COR-L47 (cell line): ENCODE measurements at regions not wholly inside any gene's neighbourhood (a gene's known extent, or its start where the extent isn't known, plus 50 kb on each side); places are given as distances from the start of the nearest gene placed in this dataset.

Experiments used
- DNase-seq: peaks from one replicate; lab custom pipeline; 2025; lab: John Stamatoyannopoulos, UW

GRCh38 chr2:241924069-241924908, 54.8 kb downstream of the RTP5 start:
- no peak for DNase-seq

GRCh38 chr2:241924909-241925250, 55.4 kb downstream of the RTP5 start:
- DNase-seq = no peak

DNA sequence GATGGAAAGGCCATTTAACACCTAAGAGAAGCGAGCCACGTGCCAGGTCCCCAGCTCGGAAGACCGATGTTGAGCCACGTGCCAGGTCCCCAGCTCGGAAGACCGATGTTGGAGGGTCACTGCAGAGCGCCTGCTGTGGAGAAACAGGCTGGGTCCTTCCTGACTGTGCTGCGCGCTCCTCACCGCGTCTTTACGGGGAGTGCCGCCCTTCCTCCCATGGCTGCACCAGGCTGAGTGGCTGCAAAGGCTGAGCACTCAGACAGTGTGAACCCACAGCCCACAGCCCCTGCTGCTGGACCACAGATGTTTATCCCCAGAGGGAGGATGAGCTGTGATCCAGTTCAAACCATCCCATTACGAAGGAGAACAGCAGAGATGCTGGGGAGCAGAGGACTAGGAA, 55.7 kb downstream of the RTP5 start:
- DNase-seq = no peak

DNA sequence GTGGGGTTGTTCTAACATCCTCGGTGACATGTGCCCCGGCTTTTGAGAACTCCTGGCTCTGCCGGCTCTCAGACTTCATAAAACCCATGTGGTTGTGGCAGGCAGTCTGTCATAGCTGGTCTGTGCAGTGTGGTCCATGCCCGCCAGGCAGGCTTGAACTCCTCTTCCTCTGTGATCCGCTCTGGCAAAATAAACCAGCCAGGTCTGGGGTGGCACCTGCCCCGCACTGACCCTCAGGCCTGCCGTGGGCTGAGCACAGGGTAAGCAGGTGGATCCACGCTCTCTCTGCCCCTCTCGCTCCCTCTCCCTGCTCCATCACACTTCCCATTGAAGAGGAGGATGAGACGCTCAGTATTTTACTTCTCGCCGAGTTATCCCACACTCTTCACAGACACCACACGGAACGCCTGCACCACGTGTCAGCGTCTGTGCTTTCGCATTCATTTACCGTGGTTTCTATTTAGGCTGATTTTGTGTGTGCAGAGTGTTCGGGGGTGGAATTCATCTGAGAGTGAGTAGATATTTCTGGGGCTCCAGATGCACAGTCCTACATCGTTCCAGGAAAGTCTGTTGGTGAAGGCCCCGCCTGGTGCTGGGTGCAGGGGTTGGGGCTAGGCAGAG, 56.4 kb downstream of the RTP5 start:
- DNase-seq = no peak

- DNase-seq = no peak
These were observed 57.2 kb downstream of the RTP5 start for GRCh38 chr2:241926541-241927311.

DNA sequence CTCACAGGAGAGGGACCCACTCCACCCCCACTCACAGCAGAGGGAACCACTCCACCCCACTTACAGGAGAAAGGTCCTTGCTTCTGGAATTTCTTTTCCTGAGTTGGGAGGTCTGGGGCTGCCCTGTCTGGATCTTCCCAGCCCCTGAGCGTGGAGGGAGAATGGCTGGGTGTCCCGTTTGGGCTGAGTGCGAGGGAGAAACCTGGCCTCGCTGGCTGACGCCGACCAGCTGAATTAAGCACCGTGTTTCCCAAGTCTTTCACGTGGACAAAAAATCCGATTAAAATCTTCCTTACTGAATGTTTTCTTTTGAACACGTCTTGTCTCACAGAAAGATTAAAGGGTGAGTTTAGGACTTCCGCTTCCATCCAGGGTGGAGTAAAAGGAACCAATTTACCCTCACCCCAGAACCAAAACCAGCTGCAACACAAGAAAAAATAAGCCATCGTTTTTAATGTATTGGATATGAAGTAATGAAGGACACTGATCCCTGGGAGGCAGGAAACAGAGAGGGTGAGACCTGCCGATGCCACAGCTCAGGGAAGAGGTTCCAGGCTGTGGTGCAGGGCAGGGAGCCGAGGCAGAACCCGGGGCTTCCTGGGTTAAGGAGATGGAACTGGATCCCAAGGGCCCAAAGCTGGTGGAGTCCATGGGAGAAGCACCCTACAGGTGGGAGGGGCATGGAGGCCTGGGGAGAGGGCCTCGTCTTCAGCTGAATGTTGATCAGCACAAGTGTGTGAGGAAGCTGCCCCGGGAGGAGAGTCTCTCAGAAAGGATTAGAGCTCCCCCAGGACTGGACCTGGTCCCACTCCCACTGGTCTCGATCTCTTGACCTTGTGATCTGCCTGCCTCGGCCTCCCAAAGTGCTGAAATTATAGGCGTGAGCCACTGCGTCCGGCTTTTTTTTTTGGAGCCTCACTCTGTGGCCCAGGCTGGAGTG, 60.3 kb downstream of the RTP5 start:
- no peak for DNase-seq

- no peak for DNase-seq
These were observed 61.8 kb downstream of the RTP5 start for GRCh38 chr2:241931084-241931975.

GRCh38 chr2:241931976-241932898, 62.7 kb downstream of the RTP5 start:
- no peak for DNase-seq

- DNase-seq = no peak
These were observed 63.3 kb downstream of the RTP5 start for GRCh38 chr2:241932899-241933178.

- DNase-seq = no peak
These were observed 63.8 kb downstream of the RTP5 start for GRCh38 chr2:241933179-241933911.

- no peak for DNase-seq
These were observed 65.8 kb downstream of the RTP5 start for GRCh38 chr2:241935314-241935713.

DNA sequence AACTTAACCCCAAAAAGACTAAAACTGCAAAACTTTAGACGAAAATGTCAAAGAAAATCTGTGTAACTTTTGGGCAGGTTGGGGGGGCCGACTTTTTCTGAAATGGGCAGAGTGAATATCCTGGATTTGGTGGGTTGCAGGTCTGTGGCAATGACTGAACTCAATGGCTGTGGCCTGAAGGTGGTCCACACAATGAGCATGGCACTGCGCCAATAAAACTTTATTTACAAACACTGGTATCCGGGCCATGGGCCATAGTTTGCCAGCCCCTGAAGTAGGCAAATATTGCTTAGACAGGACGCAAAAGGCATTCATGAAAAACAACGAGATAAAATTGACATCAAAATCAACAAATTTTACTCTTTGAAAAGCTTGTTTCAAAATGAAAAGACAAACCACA, 66.2 kb downstream of the RTP5 start:
- no peak for DNase-seq

DNA sequence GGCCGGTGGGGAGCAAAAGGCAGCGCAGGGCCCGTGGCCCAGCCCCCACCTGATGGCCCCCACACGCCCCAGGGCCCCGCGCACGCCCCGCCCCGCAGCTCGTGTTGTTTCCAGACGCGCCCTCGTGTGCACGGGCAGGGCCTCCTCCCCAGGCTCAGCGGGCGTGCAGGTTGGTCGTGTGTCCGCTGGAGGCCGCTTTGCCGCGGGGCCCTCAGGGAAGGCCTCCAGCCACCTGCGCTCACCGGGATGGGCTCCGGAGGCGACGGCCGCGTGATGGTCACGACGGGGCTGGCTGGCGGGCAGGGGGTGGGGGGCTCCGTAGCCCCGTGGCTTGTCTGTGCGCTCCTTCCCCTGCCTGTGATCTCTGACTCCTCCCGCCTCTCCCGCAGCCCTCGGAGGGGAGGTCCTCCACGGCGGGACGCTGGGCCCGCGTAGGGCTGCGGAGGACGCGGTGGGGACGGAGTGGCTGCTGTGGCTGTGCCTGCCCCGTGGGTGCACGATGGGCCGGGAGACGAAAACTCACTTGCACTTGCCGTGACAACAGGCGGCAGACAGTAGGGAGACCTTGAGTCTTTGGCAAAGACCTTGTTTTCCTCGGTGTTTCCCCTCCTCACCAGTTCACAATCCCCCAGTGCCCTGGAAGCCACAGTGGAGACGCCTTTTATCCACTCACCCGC, 67.1 kb downstream of the RTP5 start:
- DNase-seq = no peak

GRCh38 chr2:241937297-241937696, 67.8 kb downstream of the RTP5 start:
- no peak for DNase-seq

GRCh38 chr2:241939541-241939940, 70.0 kb downstream of the RTP5 start:
- no peak for DNase-seq

DNA sequence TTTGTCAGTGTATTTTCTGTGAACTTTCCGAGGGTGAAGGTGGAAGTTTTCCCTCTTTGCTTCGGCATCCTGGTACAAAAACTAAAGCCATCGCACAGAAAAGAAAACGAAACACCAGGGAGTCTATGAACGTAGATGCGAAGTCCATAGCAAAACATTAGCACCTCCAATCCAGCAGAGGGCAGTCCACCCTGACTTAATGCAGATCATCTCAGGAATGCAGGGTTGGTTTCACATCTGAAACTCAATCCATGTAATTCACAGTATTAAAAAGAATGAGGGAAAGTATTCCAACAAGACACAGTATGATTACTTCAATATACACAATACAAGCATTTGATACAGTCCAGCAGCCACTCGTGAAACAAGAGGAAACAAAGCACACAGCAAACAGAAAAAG, 70.8 kb downstream of the RTP5 start:
- no peak for DNase-seq

- no peak for DNase-seq
These were observed 72.3 kb downstream of the RTP5 start for GRCh38 chr2:241941691-241942301.
